ENCODE measurements at regions not wholly inside any gene's neighbourhood (a gene's known extent, or its start where the extent isn't known, plus 50 kb on each side); places are given as distances from the start of the nearest gene placed in this dataset.

DNA sequence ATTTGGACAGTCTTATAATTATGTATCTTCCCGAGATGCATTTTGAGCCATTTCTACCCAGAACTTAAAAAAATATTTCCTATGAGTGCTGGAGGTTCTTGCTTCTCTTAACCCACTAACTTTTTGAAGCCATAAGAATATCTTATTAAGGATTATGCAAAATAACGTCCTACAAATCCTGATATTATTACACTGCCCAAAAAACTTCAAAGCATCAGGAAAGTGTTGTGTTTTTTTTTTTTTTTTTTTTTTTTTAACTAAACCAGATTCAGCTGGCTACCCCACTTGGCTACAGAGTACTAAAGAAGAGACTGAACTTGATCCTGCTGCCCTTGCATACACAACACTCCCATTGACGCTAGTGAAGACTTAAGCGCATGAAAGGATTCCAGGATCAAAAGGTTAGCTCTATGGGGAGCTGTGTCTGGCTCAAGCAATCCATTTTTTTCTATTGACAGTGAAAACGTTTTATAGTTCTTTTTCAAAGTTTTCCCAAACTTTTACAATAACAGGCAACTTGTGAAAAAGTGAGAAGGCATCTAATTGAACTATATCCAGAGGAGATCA, 141.4 kb downstream of the KCNRG start:
- no peak overlapping the region for H3K4me3 ChIP-seq (ENCODE audit: low read depth, low read length)
- TF ChIP-seq, protein P1, sequence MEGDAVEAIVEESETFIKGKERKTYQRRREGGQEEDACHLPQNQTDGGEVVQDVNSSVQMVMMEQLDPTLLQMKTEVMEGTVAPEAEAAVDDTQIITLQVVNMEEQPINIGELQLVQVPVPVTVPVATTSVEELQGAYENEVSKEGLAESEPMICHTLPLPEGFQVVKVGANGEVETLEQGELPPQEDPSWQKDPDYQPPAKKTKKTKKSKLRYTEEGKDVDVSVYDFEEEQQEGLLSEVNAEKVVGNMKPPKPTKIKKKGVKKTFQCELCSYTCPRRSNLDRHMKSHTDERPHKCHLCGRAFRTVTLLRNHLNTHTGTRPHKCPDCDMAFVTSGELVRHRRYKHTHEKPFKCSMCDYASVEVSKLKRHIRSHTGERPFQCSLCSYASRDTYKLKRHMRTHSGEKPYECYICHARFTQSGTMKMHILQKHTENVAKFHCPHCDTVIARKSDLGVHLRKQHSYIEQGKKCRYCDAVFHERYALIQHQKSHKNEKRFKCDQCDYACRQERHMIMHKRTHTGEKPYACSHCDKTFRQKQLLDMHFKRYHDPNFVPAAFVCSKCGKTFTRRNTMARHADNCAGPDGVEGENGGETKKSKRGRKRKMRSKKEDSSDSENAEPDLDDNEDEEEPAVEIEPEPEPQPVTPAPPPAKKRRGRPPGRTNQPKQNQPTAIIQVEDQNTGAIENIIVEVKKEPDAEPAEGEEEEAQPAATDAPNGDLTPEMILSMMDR (IDR thresholded peaks at IDR 0.05; ENCODE audit: borderline replicate concordance, insufficient read depth, low read depth, low read length): no peak

DNA sequence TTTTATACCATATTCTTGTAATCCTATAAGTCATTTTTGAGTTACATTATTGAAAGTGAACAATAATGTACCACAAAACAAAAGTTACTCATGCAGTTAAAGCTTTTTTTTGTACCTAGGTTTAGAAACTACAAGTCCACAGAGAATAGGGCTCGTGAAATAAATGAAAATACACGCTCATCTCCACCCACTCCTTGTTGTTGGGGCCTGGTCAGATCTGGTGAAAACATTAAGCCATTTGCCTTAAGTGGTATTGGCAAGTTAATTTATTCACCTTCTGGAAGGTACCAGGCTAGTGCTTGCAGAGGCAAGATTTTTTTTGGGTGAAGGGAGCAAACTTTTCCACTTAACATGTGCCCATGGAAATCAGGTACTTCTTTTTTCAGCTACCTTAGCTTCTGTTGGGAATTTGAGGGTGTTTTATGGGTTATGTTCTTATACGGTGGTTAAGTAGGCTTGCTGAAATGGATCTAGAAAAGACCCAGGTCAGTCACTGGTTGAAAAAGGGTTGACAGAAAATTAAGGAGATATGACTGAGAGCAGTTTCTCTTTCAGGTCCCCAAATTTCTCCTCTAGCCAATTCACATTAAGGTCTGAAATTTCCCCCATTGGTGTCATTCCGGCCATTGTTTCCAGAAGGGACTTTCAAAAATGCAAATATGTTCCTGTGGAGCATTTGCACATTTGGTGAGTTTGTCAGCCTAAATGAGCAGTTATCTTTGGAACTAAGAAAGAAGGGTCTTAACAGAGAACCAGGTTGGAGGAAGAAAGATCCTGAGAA, 143.3 kb downstream of the KCNRG start:
- no peak overlapping the region for H3K4me3 ChIP-seq (ENCODE audit: low read depth, low read length)
- TF ChIP-seq, protein P1 (IDR thresholded peaks at IDR 0.05; ENCODE audit: borderline replicate concordance, insufficient read depth, low read depth, low read length): no peak

DNA sequence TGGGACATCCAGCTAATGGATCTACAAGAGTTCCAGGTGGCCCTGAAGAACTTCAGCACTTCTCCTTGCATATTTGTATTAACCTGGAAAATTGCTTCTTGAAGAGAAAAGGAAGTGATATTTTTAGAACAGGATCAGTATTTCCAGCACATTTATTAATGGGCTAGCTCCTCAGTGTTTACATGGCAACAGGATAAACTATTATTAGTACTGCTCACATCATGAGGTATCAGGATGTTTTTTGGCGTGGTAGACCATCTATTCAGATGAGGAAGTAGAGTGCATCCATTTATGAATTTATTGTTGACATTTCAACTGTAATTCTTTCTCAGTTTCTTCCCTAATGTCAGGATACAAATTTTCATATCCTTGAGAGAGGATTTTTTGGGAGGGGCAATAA, 144.4 kb downstream of the KCNRG start:
- H3K4me3 ChIP-seq (ENCODE audit: low read depth, low read length): no peak overlapping the region
- TF ChIP-seq, protein P1 (IDR thresholded peaks at IDR 0.05; ENCODE audit: borderline replicate concordance, insufficient read depth, low read depth, low read length): no peak

DNA sequence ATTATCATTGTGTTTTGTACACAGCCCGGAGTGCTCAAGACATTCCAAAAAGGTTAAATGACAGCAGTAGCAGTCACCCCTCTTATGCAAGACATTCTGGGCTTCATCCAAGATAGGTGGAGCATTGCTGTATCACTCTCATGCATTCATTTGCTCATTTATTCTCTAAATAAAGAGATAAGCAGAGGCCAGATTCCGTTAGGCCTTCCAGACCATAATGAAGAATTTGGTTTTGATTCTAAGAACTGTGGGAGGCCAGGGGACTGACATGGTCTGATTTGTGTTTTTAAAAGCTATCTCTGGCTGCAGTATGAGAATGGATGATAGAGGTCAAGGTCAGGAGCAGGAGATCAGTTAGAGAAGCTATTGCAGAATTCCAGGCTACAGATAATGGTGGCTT, 145.8 kb downstream of the KCNRG start:
- no peak overlapping the region for H3K4me3 ChIP-seq (ENCODE audit: low read depth, low read length)
- TF ChIP-seq, protein P1 (IDR thresholded peaks at IDR 0.05; ENCODE audit: borderline replicate concordance, insufficient read depth, low read depth, low read length): no peak

DNA sequence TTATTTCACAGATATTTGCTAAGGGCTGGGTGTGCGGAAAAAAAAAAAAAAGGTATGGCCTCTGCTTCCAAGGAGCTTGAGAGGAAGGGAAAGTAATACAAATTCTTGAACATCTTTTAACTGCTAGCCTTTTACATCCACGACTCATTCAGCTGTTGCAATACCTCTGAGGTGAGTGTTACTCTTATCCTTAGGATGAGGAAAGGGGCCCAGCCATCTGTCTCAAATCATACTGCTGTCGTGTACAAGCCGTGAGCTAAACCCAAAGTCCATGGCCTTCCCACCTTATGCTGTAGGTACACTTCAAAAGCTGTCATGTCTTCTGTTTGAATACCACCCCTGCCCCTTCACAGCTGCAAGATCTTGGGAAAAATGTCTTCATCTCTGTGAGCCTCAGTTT, 146.8 kb downstream of the KCNRG start:
- TF ChIP-seq, protein P1 (IDR thresholded peaks at IDR 0.05; ENCODE audit: borderline replicate concordance, insufficient read depth, low read depth, low read length): no peak
- no peak overlapping the region for H3K4me3 ChIP-seq (ENCODE audit: low read depth, low read length)

DNA sequence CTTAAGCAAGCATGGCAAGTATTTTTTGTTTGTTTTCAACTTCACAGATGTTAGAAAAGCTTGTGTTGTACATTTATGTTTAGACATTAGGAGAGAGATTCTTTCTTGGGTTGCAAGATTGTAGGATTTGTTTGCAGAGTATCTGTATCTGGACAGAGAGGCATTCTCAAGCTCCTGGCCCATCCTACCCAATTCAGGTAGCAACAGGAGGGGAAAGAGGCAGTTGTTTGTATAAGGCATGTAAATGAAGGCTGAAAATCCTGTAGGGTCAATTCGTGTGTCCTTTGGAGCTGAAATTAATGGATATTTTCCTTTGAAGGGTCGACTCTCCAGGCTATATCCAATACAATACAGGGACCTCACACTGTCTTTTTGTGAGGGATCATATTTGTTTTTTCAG, 147.3 kb downstream of the KCNRG start:
- no peak overlapping the region for H3K4me3 ChIP-seq (ENCODE audit: low read depth, low read length)
- TF ChIP-seq, protein P1 (IDR thresholded peaks at IDR 0.05; ENCODE audit: borderline replicate concordance, insufficient read depth, low read depth, low read length): no peak
